Endothelial cell (in vitro differentiated cells): ENCODE measurements at regions not wholly inside any gene's neighbourhood (a gene's known extent, or its start where the extent isn't known, plus 50 kb on each side); places are given as distances from the start of the nearest gene placed in this dataset.
"Not testable (repeated sequence)": the region's sequence is repeated elsewhere in the genome, so short reads cannot be mapped to it uniquely, and the experiment has no call there.

Source experiments
- DNase-seq: peaks from one replicate; pipeline ENCODE4 v3.0.0; 2021; ENCODE audit warnings: low spot score
- H3K27ac Mint-ChIP-seq: one replicate; pipeline ENCODE4 v1.8.0; 2021; ENCODE audit warnings: mixed read lengths, inconsistent platforms; ENCODE audit not compliant: unreplicated experiment
- H3K27me3 Mint-ChIP-seq: one replicate; pipeline ENCODE4 v1.8.0; 2021; ENCODE audit warnings: mild to moderate bottlenecking, moderate library complexity, mixed read lengths, inconsistent platforms; ENCODE audit not compliant: unreplicated experiment
- H3K36me3 Mint-ChIP-seq: one replicate; pipeline ENCODE4 v1.8.0; 2021; ENCODE audit warnings: mild to moderate bottlenecking, low read depth, mixed read lengths, inconsistent platforms; ENCODE audit not compliant: unreplicated experiment
- H3K4me1 Mint-ChIP-seq: one replicate; pipeline ENCODE4 v1.8.0; 2021; ENCODE audit warnings: mild to moderate bottlenecking, mixed read lengths, inconsistent platforms; ENCODE audit not compliant: unreplicated experiment
- H3K4me3 Mint-ChIP-seq: one replicate; pipeline ENCODE4 v1.8.0; 2021; ENCODE audit warnings: mild to moderate bottlenecking, mixed read lengths, inconsistent platforms; ENCODE audit not compliant: unreplicated experiment
- H3K9me3 Mint-ChIP-seq: one replicate; pipeline ENCODE4 v1.8.0; 2021; ENCODE audit warnings: mixed read lengths, inconsistent platforms; ENCODE audit not compliant: unreplicated experiment

- H3K36me3 Mint-ChIP-seq, H3K9me3 Mint-ChIP-seq, DNase-seq, H3K27ac Mint-ChIP-seq, H3K27me3 Mint-ChIP-seq, H3K4me3 Mint-ChIP-seq, H3K4me1 Mint-ChIP-seq: not testable (repeated sequence)
These were observed 412.7 kb upstream of the WSB1 start for GRCh38 chr17:26881195-26881594.

GRCh38 chr17:26882097-26882761 lies 411.7 kb upstream of the WSB1 start:
- not testable (repeated sequence) for H3K36me3 Mint-ChIP-seq, DNase-seq, H3K27me3 Mint-ChIP-seq, H3K9me3 Mint-ChIP-seq, H3K4me3 Mint-ChIP-seq, H3K4me1 Mint-ChIP-seq, H3K27ac Mint-ChIP-seq

GRCh38 chr17:26883878-26884740 lies 409.8 kb upstream of the WSB1 start:
- H3K4me3 Mint-ChIP-seq, DNase-seq, H3K27ac Mint-ChIP-seq, H3K27me3 Mint-ChIP-seq, H3K4me1 Mint-ChIP-seq, H3K36me3 Mint-ChIP-seq, H3K9me3 Mint-ChIP-seq: not testable (repeated sequence)

- not testable (repeated sequence) for H3K36me3 Mint-ChIP-seq, H3K9me3 Mint-ChIP-seq
These were observed 409.2 kb upstream of the WSB1 start for GRCh38 chr17:26884741-26885059.

GRCh38 chr17:26885244-26885970 lies 408.5 kb upstream of the WSB1 start:
- peak; percentile 63 for DNase-seq
- not testable (repeated sequence) for H3K4me1 Mint-ChIP-seq, H3K36me3 Mint-ChIP-seq, H3K27ac Mint-ChIP-seq, H3K4me3 Mint-ChIP-seq, H3K27me3 Mint-ChIP-seq, H3K9me3 Mint-ChIP-seq

More at GRCh38 chr17:26884741-26885059, 409.2 kb upstream of the WSB1 start:
- H3K4me3 Mint-ChIP-seq, H3K27me3 Mint-ChIP-seq, H3K4me1 Mint-ChIP-seq, H3K27ac Mint-ChIP-seq, DNase-seq: not testable (repeated sequence)
